NOMO-1 (cell line): ENCODE measurements at regions not wholly inside any gene's neighbourhood (a gene's known extent, or its start where the extent isn't known, plus 50 kb on each side); places are given as distances from the start of the nearest gene placed in this dataset.

Source experiments
- DNase-seq, 2 experiments: peaks; one replicate each; lab custom pipeline; 2025; ENCODE audit not compliant: unreplicated experiment in 2 of 2; lab: John Stamatoyannopoulos, UW

DNA sequence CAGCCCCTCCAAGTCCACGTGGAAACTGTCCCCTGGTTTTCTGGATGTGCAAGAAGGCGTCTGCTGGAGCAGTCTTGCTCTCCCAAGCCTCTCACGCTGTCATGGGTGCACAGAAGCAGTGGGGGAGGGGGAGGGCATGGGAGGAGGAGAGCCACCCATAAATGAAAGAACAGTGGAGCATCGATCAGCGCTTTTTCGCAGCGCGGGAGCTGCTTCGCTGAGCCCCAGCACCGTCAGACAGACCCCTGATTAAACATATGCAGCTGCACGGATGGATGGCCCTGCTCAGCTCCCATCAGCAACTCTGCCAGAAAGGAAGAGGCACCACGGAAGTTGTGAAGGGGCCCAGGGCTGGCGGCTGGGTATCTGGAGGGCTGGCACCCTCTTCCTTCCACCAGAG is 264.9 kb downstream of the UQCRFS1 start:
- no peak for DNase-seq

DNA sequence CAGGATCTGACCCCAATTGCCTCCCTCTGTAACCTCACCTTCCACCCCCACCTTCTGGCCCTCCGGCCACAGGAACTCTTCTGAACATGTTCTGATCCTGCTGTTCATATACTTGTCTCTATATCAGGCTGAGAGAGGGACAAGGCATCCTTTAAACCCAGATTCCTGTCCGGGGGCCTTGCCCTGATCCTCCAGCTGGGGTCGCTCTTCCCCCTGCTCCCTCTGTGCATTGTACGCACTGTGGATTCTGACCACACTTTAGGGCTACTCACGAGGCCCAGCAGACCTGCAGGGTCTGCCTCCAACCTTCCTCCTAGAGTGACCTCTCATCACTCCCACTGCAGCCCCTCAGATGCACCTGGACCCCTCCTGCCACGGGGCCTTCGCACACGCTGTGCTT is 269.3 kb downstream of the UQCRFS1 start:
- no peak for DNase-seq

DNA sequence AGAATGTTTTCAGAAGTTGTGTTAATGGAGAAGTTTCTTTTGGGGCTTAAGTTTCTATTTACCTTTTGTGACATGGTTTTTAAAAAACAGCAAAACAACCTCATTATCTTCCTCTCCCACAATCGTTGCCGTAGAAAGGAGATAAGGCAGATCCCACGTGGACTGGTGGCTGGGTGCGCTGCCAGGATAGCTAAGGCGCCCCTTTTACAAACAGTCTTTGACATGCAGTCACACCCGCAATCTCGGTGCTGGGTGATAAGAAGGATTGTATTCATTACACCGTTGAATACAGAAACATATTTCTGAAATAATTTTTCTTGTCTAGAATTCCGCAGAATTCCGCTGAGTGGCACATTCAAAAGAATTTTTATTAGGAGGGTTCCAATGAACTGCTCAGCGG is 271.1 kb downstream of the UQCRFS1 start:
- DNase-seq = no peak

GRCh38 chr19:28940751-28941500 is 272.0 kb downstream of the UQCRFS1 start:
- DNase-seq = no peak

DNA sequence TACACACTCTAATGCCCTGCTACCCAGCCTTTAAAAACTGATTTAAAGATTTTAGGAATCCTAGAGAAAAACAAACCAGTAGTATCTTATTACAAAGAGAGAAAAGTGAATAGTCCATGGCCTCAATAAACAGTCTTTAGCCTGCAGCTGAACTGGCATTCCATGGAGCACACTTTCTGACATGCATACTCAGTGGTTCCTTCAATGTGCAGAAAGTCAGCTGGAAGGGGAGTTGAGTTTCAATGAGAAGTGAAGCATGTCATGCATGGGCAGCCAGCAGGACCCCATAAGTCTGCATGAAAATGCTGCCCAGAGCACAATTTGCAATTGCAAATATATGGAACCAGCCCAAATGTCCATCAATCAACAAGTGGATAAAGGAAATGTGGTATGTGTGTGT is 273.7 kb downstream of the UQCRFS1 start:
- no peak for DNase-seq

- DNase-seq = no peak
These were observed 276.9 kb downstream of the UQCRFS1 start for GRCh38 chr19:28936001-28936400.

GRCh38 chr19:28934631-28935030 is 278.3 kb downstream of the UQCRFS1 start:
- no peak for DNase-seq

GRCh38 chr19:28933039-28933438 is 279.9 kb downstream of the UQCRFS1 start:
- DNase-seq = no peak

DNA sequence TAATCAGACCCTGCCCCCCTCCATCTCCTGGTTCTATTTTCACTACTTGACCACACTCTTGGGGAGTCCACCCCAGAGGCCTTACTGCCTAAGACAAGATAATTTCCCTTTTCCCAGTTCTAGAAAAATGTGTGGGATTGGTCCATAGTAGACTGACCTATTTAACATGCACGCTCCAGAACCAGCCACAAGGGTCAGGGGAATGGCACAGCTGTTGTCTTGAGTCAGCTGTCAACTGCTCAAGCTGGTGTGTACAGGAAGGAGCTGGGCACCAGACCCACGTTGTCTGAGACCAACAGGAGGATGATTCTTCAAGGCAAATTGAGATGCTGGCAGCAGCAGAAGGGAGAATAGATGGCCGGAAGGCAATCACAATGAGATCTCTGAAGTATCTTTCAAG is 280.5 kb downstream of the UQCRFS1 start:
- no peak for DNase-seq

DNA sequence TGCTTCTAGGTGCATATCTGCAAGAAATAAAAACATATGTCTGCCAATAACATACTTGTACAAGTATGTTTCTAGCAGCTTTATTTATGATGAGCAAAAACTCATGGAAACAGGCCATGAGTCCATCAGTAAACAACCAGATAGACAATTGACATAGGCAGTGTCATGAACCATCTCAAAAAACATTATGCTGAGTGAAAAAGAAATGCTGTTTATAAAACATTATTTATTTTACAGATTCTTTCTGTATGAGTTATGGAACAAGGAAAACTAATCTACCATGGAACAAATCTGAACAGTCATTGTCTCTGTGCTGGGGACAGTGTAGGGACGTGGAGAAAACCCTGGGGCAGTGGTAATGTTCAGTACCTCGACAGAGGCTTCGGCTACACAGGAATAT is 283.9 kb downstream of the UQCRFS1 start:
- no peak for DNase-seq

- DNase-seq = no peak
These were observed 285.5 kb downstream of the UQCRFS1 start for GRCh38 chr19:28927456-28927855.

DNA sequence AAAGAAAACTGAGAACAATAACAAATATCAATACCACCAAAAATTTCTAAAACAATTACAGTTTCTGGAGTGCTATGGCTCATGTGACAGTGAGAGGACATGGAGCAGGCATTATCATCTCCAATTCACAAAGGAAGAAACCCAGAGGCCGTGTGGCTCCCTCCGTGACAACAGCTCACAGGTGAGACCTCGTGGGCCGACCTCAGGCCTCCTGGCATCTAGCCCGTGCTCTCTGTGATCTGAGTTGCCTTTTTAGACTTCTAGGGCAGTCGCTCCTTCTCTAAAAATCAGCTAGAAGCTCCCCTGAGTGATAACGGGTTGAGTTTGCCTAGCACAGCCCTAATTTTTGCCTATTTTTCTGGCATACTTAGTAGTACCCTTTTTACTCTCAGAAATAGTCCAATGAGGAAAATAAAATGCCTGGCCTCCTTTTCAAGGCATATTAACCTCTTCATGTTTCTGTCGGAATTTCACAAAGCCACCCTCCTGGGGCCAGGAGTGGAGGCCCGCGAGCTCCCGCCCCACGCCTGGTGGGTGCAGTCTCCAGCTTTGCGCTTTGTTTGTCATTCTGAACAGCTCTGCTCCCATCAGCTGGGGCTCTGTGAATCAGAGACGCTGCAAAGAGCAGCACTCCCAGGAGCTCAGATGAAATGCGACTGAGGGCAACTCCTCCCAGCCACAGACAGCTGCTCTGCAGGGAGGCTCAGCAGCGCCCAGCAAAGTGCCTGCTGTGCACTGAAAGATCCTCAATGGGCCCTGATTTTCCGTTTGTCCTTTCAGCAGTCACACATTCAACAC is 292.5 kb downstream of the UQCRFS1 start:
- DNase-seq = no peak

GRCh38 chr19:28917621-28918020 is 295.3 kb downstream of the UQCRFS1 start:
- no peak for DNase-seq

- no peak for DNase-seq
These were observed 297.1 kb downstream of the UQCRFS1 start for GRCh38 chr19:28915737-28916460.

- no peak for DNase-seq
These were observed 297.7 kb downstream of the UQCRFS1 start for GRCh38 chr19:28915202-28915601.

DNA sequence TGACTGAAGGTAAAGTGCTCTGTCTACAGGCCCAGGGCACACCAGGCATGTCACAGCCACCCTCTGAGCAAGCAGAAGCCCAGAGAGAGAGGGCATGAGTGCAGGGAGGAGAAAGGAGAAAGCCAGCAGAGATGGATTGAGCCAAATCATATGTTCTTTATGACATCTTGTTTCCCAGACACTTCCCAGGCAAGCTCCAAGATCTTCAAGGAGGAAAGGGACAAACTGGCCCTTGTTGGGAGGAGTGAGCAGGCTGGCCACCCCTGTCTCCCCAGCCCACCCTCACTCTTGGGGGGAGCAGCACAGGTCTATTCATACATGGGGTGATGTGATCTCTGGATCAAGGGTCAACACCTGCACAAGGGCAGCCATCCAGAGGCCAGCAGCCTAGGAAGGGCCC is 298.8 kb downstream of the UQCRFS1 start:
- no peak for DNase-seq

DNA sequence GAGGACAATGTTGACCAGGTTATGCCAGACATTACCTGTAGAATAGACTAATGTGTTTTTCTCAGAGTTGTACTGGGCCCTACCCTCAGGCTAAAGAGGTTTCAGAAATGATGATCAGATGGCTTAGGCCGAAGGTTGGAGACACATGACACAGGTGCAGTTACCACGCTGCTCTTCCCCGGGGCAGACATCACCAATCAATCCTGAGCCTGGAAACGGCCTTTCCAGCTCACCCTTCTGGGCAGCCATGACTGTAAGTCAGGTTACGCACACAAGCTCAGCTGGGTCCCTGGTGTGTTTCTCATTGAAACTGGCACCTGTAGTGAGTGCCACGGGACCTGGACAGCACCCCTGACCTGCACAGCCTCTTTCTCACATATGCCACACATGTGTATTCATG is 299.3 kb downstream of the UQCRFS1 start:
- DNase-seq = no peak

GRCh38 chr19:28908941-28909340 is 304.0 kb downstream of the UQCRFS1 start:
- no peak for DNase-seq

DNA sequence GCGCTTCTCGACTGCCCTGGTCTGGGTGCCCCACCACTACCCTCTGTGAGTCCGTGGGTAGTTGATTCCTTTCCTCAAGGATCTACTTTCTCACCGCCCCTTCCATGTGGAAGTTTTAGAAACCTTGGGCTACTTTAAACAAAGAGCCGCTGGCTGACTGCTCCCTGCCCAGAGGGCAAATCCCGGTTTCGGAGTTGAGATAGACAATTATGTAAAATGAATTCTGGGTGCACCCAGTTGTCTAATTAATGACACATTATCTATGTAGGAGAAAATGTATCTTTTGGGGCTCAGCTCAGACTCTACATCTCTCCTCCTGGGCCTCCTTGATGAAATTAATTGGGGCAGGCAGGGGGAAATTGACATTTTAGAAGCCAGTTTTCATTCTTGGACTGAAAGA is 305.4 kb downstream of the UQCRFS1 start:
- no peak for DNase-seq

DNA sequence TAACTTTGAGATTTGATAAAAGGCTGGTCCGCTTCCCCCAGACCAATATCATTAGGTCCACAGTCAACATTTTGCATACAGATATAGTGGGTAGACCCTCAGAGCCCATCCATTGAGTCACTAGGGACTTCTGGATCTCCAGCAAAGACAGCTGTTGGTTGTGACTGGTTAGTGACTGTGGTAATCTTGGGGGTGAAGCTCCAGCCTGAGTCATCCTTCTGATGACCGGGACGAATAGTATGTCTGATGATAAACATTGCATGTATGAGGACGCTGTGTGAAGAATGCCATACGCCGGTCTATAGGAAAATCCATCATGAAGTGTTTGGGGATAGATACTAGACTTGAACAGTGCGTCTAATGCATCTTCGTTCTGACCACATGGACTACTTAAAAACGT is 307.0 kb downstream of the UQCRFS1 start:
- DNase-seq = no peak

DNA sequence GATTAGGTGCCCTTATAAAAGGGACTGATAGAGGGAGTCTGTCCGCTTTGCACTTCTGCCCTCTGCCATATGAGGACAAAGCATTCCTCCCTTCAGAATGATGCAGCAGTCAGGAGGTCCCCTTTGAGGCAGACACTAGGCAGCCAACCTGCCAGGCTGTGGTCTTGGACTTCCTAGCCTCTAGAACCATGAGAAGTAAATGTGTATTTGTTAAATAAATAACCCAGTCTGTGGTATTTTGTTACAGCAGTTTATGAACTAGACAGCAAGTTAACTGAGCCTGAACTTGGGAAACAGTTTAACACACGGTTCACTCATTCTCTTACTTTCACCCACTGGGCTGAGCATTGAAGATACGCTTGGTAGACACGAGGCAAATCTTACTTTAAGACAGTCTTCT is 313.2 kb downstream of the UQCRFS1 start:
- no peak for DNase-seq

GRCh38 chr19:28898249-28898648 is 314.7 kb downstream of the UQCRFS1 start:
- DNase-seq = no peak
